ENCODE measurements at regions not wholly inside any gene's neighbourhood (a gene's known extent, or its start where the extent isn't known, plus 50 kb on each side); places are given as distances from the start of the nearest gene placed in this dataset.

DNA sequence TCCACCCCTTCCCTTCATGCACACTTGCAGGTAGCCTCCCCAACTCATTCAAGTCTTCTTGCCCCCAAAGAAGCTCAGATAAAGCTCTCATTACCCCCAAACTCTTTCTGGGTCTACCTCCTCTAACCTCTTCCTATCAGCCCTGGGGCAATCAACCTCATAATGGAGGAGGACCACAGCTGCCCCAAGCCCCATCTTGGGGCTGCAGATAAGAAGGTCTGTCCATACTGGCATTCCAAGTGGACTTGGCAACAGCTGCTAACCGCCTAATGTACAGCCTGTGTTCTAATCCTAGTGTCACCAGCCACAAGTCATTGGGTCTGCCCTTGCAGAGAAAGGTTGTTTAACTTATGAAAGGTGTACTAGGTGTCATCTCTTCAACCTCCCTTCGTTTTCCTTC is 107.4 kb upstream of the ADGRF1 start:
- TF ChIP-seq, protein P1, sequence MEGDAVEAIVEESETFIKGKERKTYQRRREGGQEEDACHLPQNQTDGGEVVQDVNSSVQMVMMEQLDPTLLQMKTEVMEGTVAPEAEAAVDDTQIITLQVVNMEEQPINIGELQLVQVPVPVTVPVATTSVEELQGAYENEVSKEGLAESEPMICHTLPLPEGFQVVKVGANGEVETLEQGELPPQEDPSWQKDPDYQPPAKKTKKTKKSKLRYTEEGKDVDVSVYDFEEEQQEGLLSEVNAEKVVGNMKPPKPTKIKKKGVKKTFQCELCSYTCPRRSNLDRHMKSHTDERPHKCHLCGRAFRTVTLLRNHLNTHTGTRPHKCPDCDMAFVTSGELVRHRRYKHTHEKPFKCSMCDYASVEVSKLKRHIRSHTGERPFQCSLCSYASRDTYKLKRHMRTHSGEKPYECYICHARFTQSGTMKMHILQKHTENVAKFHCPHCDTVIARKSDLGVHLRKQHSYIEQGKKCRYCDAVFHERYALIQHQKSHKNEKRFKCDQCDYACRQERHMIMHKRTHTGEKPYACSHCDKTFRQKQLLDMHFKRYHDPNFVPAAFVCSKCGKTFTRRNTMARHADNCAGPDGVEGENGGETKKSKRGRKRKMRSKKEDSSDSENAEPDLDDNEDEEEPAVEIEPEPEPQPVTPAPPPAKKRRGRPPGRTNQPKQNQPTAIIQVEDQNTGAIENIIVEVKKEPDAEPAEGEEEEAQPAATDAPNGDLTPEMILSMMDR (IDR thresholded peaks at IDR 0.05): no peak
- TF ChIP-seq EZH2 (IDR thresholded peaks at IDR 0.05; ENCODE audit: borderline replicate concordance, insufficient read depth, low read depth, low read length, poor library complexity, severe bottlenecking): no peak

Data from B cell (primary cell).